HCT116 (cell line): ENCODE measurements at regions not wholly inside any gene's neighbourhood (a gene's known extent, or its start where the extent isn't known, plus 50 kb on each side); places are given as distances from the start of the nearest gene placed in this dataset.

ENCODE experiments used
- ATAC-seq: fragments of 200-7000 bp; cut with Tn5 transposase; 2 replicates; pipeline ENCODE4 v1.9.1; 2020; ENCODE audit warnings: mild to moderate bottlenecking, moderate library complexity
- BruUV-seq: library from RNA; stranded (reverse); fragments of 400-500 nt; replicated peaks from 2 replicates; lab custom pipeline; 2021; lab: Mats Ljungman, UMichigan
- CTCF ChIA-PET: fragments of 300-600 bp; sonication (Branson Sonifier 250); formaldehyde crosslinking; loops from one replicate; lab custom pipeline; 2021; ENCODE audit warnings: antibody characterized with exemption; lab: Charles Lee
- POLR2A ChIA-PET: fragments of 300-600, 350-600 bp; sonication (Branson Sonifier 250); formaldehyde crosslinking; loops from one replicate; lab custom pipeline; 2021; ENCODE audit warnings: antibody characterized with exemption; lab: Charles Lee
- RAD21 ChIA-PET, 2 experiments: fragments of 300-600 bp; sonication (Branson Sonifier 250); formaldehyde crosslinking; loops; one replicate each; lab custom pipeline; 2023; ENCODE audit warnings: low total read pairs in 2 of 2; ENCODE audit not compliant: uncharacterized antibody in 2 of 2, unreplicated experiment in 2 of 2, low non-redundant PET in 1 of 2; lab: Charles Lee
- DNase-seq: peaks from one replicate; pipeline ENCODE4 v3.0.0-alpha.2; 2010; ENCODE audit warnings: low read depth, low spot score
- H2AFZ ChIP-seq: fragments of 200-600 bp; shearing (Covaris generic), sonication (generic); 2 replicates; pipeline ENCODE4 v1.6.1; 2017; ENCODE audit warnings: low read depth, mixed run types, mixed read lengths, antibody characterized with exemption, low read length; ENCODE audit not compliant: poor library complexity, severe bottlenecking
- H3K27ac ChIP-seq: 2 replicates; pipeline ENCODE4 v1.5.1; 2012; ENCODE audit warnings: low read depth, low read length
- H3K27me3 ChIP-seq: fragments of 200-600 bp; sonication (generic); 2 replicates; pipeline ENCODE4 v1.6.1; 2016; ENCODE audit warnings: mixed run types, low read length, mixed read lengths; ENCODE audit not compliant: insufficient read depth
- H3K36me3 ChIP-seq, 2 experiments: fragments of 200-500 bp in 1 of 2; fragments of 200-600 bp in 1 of 2; sonication (Bioruptor generic) in 1 of 2; sonication (generic) in 1 of 2; 2 replicates each; pipeline versions ENCODE4 v1.5.1 to v1.6.1; 2014 to 2016; ENCODE audit warnings: low read length in 2 of 2, inconsistent platforms in 1 of 2, mixed read lengths in 1 of 2, mixed run types in 1 of 2; ENCODE audit not compliant: insufficient read depth in 2 of 2, control insufficient read depth in 1 of 2
- H3K4me1 ChIP-seq, 2 experiments: fragments of 200-600 bp in 1 of 2; sonication (generic) in 1 of 2; 2 replicates each; pipeline versions ENCODE4 v1.5.1 to v1.6.1; 2012 to 2017; ENCODE audit warnings: low read length in 2 of 2, inconsistent platforms in 1 of 2, mild to moderate bottlenecking in 1 of 2, mixed read lengths in 1 of 2, mixed run types in 1 of 2, moderate library complexity in 1 of 2; ENCODE audit not compliant: insufficient read depth in 2 of 2, control insufficient read depth in 1 of 2
- H3K4me2 ChIP-seq: fragments of 200-600 bp; sonication (generic); 2 replicates; pipeline ENCODE4 v1.6.1; 2017; ENCODE audit warnings: mixed run types, low read length, mixed read lengths
- H3K4me3 ChIP-seq, 2 experiments: fragments of 200-600 bp in 1 of 2; sonication (generic) in 1 of 2; replicated peaks in 1 of 2; 2 replicates each; pipeline ENCODE4 v1.5.1; 2011 to 2016; ENCODE audit warnings: low read length in 2 of 2, control low read depth in 1 of 2, low read depth in 1 of 2, mild to moderate bottlenecking in 1 of 2, mixed read lengths in 1 of 2, mixed run types in 1 of 2
- H3K79me2 ChIP-seq: fragments of 200-600 bp; sonication (generic); 2 replicates; pipeline ENCODE4 v1.6.1; 2017; ENCODE audit warnings: mild to moderate bottlenecking, mixed run types, low read length, moderate library complexity, mixed read lengths; ENCODE audit not compliant: insufficient read depth
- H3K9ac ChIP-seq: fragments of 200-600 bp; sonication (generic); 2 replicates; pipeline ENCODE4 v1.6.1; 2016; ENCODE audit warnings: low read length, mixed read lengths
- H3K9me2 ChIP-seq: fragments of 200-600 bp; sonication (generic), shearing (Covaris generic); 2 replicates; pipeline ENCODE4 v1.6.1; 2017; ENCODE audit warnings: mixed run types, mild to moderate bottlenecking, moderate library complexity; ENCODE audit not compliant: insufficient read depth
- H3K9me3 ChIP-seq, 2 experiments: fragments of 200-500 bp in 1 of 2; fragments of 200-600 bp in 1 of 2; sonication (Bioruptor generic) in 1 of 2; sonication (generic) in 1 of 2; 2 replicates each; pipeline ENCODE4 v1.6.1; 2014 to 2017; ENCODE audit warnings: low read length in 2 of 2, mixed read lengths in 2 of 2, inconsistent platforms in 1 of 2, low read depth in 1 of 2, mild to moderate bottlenecking in 1 of 2, mixed run types in 1 of 2, moderate library complexity in 1 of 2; ENCODE audit not compliant: control insufficient read depth in 1 of 2, insufficient read depth in 1 of 2
- H4K20me1 ChIP-seq: fragments of 200-600 bp; sonication (generic), shearing (Covaris generic); 2 replicates; pipeline ENCODE4 v1.6.1; 2017; ENCODE audit warnings: mixed run types, mild to moderate bottlenecking, moderate library complexity; ENCODE audit not compliant: insufficient read depth
- ATF3 ChIP-seq: IDR thresholded peaks from 2 replicates; pipeline ENCODE4 v1.6.1; 2012
- CTCF ChIP-seq, 3 experiments: fragments of 200-600 bp in 1 of 3; sonication (generic) in 1 of 3; IDR thresholded peaks in 2 of 3; conservative IDR thresholded peaks in 1 of 3; 2 replicates each; pipeline ENCODE4 v1.5.1; 2012 to 2017; ENCODE audit warnings: low read depth in 2 of 3, low read length in 2 of 3, antibody characterized with exemption in 1 of 3, borderline replicate concordance in 1 of 3, control low read depth in 1 of 3, mild to moderate bottlenecking in 1 of 3, mixed read lengths in 1 of 3, mixed run types in 1 of 3, moderate library complexity in 1 of 3; ENCODE audit not compliant: insufficient read depth in 1 of 3
- POLR2A ChIP-seq: IDR thresholded peaks from 2 replicates; pipeline ENCODE4 v1.7.0; 2011; ENCODE audit warnings: borderline replicate concordance; ENCODE audit not compliant: insufficient read depth, insufficient read length; ENCODE audit errors: extremely low read depth
- SIN3A ChIP-seq: IDR thresholded peaks from 2 replicates; pipeline ENCODE4 v1.6.1; 2012; ENCODE audit warnings: low read depth
- SP1 ChIP-seq: IDR thresholded peaks from 2 replicates; pipeline ENCODE4 v1.6.1; 2012; ENCODE audit warnings: low read depth
- intact Hi-C: fragments of 100-400 bp; cut with micrococcal nuclease; formaldehyde crosslinking; loops from 2 replicates; pipeline ENCODE4 v1.10.0; 2022

- ChIA-PET POLR2A (no interaction called here), RAD21 (interaction anchor here in 1 of 2 experiments (0.7 kb wide), 1 partner anchor 53 kb away, joined by 3 read pairs; no protein-coding TSS in a partner anchor), CTCF (no interaction called here)
- Histone ChIP-seq H3K9me2 (no peaks in the 10 kb centered on the region), H2AFZ (no peak overlapping the region), H3K36me3 (no peaks in the 10 kb centered on the region), H3K4me1 (peaks cover 5 to 12% of the 10 kb centered on the region in 2 experiments; a peak in 3 of 4 replicates), H4K20me1 (no peaks in the 10 kb centered on the region), H3K9ac (no peak overlapping the region), H3K27me3 (no peaks in the 10 kb centered on the region)
- BruUV-seq, result no TSS peak
- DNase-seq (no peak), ATAC-seq (no peak)
- no peak for TF ChIP-seq ATF3
- TF ChIP-seq SP1, result no peak
- TF ChIP-seq, all 23 proteins: peak for 0
- Histone ChIP-seq H3K9me3 (no peaks in the 10 kb centered on the region), H3K4me2 (no peak overlapping the region), H3K79me2 (no peaks in the 10 kb centered on the region), H3K4me3 (no peak overlapping the region), H3K27ac (no peak overlapping the region)
- intact Hi-C loops, result no loop called here
Observed at GRCh38 chr1:229117664-229118300, 153.1 kb upstream of the RAB4A start.

GRCh38 chr1:229118477-229119061 lies 152.3 kb upstream of the RAB4A start:
- CTCF ChIA-PET, result no interaction called here
- H3K9me3 ChIP-seq, result no peaks in the 10 kb centered on the region
- H3K9ac ChIP-seq, result no peak overlapping the region
- no peaks in the 10 kb centered on the region for H4K20me1 ChIP-seq
- TF ChIP-seq CTCF (IDR thresholded peaks at IDR 0.05 in 2 of 3, conservative IDR thresholded peaks at IDR 0.05 in 1 of 3; ENCODE audit: borderline replicate concordance in 1 of 3, insufficient read depth in 1 of 3, low read depth in 2 of 3, low read length in 2 of 3) (no peak), SIN3A (no peak), POLR2A (no peak)
- no peaks in the 10 kb centered on the region for H3K27me3 ChIP-seq
- no peaks in the 10 kb centered on the region for H3K9me2 ChIP-seq
- peak; percentile 34 for ATAC-seq
- no TSS peak for BruUV-seq
- intact Hi-C loops, result no loop called here
- POLR2A ChIA-PET, result no interaction called here
- RAD21 ChIA-PET, result no interaction called here
- no peak overlapping the region for H3K4me3 ChIP-seq
- H2AFZ ChIP-seq, result no peak overlapping the region
- H3K4me1 ChIP-seq, result peaks cover 5 to 12% of the 10 kb centered on the region in 2 experiments; a peak in 3 of 4 replicates
- no peaks in the 10 kb centered on the region for H3K79me2 ChIP-seq
- H3K36me3 ChIP-seq, result no peaks in the 10 kb centered on the region
- H3K27ac ChIP-seq, result no peak overlapping the region
- no peak for DNase-seq
- H3K4me2 ChIP-seq, result peak overlapping the region; percentile 36; the same call in 1 of the 2 replicates
